GM19238 (cell line): ENCODE measurements at regions not wholly inside any gene's neighbourhood (a gene's known extent, or its start where the extent isn't known, plus 50 kb on each side); places are given as distances from the start of the nearest gene placed in this dataset.
"Not testable (repeated sequence)": the region's sequence is repeated elsewhere in the genome, so short reads cannot be mapped to it uniquely, and the experiment has no call there.

Experiments used
- DNase-seq: peaks from one replicate; pipeline ENCODE4 v3.0.0; 2011; ENCODE audit warnings: low spot score; ENCODE audit not compliant: insufficient read length

DNA sequence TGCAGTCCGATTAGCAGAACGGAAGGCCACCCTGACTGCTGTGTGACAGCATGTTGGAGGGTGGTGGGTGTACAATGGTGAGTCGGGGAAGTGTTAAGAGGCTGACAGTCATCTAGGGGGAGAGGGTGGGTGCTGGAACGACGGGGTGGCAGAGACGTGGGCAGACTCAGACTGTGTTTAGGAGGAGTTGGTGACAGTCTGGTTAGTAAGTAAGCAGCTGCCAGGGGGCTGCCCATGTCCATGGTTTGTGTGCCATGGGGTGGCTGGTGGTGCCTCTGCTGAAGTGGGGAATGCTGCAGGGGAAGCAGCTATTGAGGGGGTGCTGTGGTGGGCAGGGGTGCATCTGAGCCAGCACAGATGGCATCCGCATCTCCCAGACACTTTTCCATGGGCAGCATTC, 51.3 kb upstream of the BOD1 start:
- DNase-seq: no peak

DNA sequence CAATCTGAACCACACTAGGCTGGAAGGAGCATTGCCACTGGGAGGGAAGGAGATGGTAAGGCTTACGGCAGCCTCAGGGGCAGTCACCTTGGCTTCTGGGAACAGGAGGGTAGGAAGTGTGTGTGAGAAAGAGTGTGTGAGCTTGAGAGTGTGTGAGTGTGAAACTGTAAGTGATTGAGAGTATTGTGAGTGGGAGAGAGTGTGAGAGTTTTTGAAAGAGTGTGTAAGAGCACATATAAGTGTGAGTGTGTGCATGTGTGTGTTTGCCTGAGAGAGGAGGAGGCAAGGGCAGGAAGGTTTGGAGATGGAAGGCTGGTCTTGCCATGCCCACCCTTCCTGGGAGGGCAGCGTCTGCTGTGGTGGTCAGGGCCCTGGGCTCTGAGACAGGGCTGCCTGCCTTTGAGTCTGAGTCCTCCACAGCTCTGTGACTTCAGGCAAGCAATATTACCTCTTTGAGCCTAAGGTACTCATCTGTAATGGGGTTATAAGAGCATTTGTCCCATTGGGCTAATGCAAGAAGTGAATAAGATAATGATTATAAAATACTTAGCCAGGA, 51.9 kb upstream of the BOD1 start:
- no peak for DNase-seq

DNA sequence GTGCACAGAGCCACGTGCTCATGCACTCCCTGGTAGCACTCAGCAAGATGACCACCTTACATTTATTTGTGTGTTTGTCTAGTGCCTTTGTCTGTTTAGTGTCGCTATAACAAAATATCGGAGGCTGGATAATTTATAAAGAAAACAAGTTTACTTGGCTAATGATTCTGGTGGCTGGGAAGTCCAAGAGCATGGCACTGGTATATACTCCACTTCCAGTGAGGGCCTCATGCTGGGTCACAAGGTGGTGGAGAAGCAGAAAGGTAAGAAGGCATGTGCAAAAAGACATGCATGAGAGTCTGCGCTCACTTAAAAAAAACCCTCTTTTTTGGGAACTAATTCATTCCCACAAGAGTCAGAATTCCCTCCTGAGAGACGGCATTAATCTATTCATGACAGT, 52.5 kb upstream of the BOD1 start:
- no peak for DNase-seq

DNA sequence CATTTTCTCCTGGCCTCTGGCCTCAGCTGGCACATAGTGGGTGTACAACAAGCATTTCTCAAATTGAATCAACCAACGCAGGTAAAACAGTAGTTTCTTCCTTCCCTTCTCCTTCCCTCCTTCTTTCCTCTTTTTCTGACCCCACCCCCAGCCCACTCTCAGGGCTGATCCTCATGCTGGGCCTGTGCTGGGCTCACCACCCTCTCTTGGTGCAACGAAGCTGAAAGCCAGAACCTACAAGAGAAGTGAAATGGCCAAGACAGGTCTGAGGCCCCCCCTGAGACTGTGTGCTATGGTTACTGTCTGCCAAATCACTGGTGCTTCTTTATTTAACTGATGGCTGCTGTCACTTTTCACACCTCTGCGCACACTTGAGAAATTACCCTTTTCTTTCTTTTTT, 53.0 kb upstream of the BOD1 start:
- DNase-seq: no peak

DNA sequence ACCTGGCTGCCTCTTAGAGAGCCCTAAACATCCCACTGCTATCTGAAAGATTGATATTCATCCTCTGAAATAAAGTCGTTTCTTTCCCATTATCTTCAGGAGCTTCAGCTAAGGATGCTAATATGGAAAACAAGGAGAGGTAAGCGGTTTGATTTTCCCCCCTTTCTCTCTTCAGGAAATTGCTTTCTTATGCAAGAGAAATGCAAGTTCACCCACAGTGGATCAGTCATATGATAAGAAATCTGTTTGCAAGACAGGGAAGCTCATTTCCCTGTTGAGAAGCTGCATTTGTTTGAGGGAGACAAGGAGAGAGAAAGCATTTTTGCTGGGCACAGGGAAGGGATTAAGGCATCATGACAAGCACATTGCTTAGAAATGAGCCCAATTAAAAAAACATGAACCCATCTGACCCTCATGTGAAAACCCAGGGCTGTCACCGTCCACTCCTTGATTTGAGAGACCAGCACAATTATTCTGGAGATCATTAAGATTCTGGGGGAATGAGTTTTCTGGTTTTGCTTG, 53.7 kb upstream of the BOD1 start:
- no peak for DNase-seq

DNA sequence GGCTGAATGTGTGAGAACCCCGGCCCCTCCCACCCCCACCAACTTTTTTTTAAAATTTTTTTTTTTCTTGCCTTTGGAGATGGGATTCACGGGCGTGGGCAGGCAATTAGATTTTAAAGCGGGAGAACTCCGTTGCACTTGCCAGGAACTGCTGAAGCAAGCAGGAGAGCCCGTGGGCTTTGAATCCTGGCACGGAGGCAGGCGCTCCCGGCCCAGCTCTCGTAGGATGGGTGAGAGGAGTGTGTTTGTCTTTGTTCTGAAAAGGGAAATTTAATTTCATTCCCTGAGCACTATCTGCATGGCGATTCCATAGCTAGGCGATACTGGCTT, 54.3 kb upstream of the BOD1 start:
- no peak for DNase-seq

DNA sequence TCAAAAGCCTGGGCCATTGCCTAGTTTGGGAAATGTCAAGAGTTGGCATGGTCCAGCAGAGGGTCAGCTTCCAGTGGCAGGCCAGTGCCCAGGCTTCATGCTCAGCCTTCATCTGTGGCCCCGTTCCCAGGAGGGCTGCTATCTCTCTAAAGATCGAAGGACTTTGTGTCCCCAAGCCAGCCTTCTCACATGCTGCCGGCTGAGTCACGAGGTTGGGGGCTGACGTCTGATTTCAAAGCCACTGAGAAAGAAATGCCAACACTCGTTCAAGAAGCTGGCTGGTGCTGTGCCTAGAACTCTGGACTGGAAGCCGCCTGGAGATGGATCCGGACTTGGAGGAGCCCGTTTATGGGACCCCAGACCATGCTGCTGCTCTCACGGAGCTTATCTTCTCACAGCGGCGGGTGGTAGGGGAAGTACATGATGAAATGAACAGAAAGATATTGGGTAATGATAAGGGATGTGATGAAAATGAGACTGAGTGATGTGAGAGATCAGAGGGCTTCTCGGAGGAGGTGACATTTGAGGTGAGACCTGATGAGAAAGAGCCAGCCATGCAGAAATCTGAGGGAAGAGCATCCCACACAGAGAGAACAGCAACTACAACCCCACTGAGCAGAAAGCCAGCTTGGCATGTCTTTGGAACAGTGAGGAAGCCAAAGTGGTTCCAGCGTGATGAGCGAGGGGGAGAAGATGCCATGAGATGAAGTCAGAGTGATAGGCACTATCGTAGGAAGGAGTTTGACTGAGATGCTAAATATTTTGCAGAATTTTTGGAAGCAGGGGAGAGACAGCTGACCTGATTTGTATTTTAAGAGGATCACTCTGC, 54.9 kb upstream of the BOD1 start:
- DNase-seq: no peak

DNA sequence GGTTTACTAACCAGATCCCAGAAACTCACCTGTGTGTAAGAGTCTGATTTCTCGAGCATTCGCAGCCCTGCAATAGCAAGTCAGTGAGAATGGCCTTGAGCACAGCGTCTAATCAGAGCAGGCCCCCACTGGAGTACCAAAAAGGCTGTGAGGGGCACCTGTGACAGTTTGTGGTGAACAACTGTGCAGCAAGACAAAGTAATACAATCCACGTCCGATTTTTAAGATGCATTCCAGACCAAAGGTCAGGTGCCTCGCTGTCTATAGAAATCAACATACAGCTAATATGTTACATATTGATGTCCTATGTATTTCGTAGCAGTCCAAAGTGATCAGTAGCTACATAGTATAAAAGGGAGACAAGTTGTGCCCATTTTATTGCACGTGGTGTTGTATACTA, 55.7 kb upstream of the BOD1 start:
- DNase-seq: no peak

DNA sequence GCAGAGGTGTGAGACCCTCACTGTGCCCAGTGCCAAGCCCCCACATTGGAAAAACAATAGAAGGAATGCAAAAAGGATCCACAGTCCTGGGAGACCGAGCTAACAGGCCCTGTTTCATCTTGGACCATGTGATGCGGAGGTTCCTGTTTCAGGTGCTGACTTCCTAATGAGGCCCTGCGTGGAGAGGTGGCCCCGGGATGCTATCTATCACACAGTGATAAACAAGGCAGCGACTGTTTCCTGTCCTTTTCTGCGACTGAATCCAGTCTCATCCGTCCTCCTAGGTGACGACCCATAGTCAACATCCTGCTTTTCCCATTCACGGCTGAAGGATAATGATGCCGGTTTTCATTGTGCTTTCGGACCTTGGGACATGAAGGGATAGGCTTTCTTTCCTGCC, 56.4 kb upstream of the BOD1 start:
- DNase-seq: no peak

DNA sequence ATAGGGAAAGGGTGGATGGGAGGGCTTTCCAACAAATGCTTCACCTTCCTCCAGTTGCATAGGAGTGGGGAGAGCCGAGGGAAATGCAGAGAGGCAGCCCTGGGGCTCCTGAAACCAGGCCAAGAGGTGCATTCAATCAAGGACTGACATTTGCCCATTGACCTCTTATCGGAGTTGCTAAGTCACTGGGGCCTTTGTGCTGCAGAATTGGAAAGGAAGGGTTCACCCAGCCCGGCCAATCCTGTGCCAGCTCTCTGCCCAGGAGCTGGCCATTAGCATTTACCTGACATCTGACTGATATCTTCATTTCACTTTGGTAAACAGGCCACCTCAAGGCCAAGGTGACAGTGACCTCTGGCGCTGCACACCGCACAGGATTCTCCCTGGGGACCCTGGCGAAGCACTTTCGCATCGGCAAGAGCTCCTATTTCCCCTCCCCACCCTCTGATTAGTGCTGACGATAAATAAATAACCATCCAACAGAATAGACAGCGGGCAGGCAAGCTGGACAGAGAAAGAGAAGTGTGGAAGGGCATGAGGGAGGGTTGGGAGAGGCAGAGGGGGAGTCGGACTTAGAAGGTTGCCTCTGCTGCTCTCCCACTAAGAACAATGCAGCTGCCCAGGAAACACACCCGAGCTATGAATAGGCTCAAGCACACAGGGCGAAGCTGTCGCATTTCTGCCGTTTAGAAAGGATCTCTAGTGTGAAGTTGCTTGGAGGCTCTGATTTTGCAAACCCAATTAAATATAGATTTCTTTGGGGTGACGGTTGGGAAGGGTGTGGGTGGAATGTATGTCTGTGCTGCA, 57.0 kb upstream of the BOD1 start:
- DNase-seq: no peak

DNA sequence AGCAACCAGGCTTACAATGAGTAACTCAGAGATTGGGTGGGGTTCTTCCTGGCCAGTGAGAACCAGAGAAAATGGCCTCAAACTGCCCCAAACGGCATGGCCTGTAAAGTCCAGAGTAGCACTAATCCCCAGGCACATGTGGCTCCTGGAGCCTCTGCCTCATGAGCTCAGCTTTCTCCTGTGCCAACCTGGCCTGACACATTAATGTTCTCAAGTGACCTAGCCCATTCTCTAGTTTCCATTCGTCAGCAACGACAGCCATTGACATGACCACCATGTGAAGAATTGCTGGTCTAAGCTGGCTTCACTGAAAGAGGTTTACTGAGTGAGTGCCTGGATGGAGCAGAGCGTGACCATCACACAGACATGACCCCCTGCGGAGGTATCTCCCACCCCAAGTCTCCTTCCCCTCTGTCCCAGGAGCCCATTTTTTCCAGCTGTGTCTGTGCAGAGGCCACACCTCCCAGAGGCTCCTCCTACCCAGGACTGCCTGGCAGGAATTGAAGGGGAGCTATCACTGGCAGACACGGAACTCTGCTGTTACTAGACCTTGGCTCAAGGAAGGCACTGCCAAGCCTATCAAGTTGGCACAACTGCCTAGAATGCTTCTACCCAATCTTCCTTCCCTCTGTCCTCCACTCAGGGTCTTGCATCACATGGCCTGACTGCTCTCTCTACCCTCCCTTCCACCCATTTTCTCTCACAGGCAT, 59.0 kb upstream of the BOD1 start:
- no peak for DNase-seq

DNA sequence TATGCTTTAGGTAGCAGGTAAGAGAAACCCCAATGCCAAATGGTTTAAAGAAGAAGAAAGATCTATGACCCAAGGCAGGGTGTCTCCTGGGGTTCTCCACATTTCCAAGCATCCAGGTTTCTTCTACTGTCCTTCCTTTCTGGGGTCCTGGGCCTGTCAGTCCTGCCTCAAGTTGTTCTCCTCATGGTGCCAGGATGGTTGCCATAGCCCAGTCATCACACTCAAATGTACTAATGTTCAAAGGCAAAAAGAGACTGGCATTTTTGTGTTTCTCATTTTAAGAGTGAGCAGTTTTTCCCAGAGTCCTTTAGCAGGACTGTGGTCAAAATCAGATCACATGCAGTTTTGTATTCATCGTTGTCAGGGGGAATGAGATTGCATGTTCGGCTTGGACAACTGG, 59.9 kb upstream of the BOD1 start:
- no peak for DNase-seq

DNA sequence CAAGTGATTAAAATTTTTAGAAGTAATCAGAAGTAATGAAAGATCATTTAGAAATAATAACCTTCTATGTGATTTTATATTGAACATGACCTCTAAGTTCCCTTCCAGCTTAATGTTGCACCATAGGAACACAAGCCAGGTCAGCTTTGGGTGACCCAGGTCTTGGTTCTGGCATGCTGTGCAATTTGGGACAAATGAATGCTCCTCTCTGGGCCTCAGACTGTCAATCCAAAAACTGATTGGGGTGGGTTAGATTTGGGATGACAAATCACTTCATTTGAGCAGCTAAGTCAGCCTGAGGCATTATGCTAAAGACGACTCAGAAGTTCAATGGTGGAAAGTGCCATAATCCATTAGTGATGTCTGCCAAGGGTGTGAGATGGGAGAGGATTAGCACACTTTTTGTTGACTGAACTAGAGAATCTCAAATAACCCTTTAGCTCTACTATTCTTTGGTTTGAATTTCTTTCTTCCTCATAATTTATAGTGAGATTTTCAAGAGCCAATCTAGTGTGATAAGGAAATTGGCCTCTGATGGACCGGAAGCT, 60.7 kb upstream of the BOD1 start:
- no peak for DNase-seq

DNA sequence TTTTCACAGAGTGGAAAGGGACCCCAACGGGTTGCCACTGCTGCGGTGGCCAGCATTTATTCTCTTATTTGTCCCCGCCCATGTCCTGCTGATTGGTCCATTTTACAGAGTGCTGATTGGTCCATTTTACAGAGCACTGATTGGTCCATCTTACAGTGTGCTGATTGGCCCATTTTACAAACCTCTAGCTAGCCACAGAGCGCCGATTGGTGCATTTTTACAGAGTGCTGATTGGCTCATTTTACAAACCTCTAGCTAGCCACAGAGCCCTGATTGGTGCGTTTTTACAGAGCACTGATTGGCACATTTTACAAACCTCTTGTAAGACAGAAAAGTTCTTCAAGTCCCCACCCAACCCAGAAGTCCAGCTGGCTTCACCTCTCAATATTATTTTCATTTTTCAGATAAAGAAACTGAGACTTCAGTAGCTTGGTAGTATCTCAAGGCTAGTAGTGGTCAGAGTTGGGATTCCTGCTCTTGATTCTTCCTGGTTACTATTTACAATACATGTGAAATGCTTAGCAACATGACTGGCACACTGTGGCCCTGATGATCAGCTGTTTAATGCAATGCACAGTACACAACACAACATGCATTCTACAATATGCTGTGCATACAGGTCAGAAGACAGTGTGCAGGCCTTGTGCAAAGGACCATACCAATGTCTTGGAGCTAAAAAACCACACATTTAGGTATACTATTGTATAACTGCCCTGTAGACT, 63.6 kb upstream of the BOD1 start:
- no peak for DNase-seq

DNA sequence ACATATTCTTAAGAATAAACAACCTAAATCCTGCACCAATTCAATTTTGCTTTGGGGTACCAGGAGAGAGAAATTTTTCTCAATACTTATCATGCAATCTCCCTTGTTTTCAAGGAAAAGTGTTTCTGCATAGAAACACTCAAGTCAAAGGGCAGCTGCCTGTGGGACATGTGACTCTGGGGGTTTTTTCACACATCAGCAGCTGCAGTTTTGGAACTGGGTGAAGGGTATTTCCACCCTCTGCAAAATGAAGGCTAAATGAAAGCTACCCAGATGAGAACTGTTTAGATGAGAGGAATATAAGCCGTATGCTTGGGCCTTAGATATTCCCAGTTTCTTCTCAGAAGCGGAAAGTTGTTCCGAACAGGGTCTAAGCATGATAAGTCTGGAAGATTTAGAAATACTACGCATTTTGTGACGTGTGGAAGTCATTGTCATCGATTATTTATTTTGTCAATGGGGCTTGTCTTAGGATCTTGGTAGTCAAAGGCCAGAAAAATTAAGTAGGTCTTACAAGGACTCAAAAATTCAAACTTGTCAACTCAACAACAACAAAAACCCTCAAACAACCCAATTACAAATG, 64.3 kb upstream of the BOD1 start:
- DNase-seq: peak; percentile 49

DNA sequence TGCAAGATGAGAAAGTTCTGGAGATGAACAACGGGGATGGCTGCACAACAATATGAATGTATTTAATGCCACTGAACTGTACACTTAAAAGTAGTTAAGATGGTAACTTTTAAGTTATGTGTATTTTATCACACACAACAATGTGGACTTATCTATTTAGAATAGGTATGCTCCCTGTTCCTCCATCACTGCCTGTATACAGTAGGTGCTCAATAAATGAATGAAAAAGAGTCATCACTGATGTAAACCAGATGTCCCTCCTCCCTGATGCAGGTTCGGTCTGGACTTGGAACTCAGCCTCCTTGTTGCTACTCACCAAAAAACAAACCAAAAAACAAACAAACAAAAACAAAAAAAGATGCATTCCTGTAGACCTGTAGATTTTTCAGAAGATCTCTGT, 65.9 kb upstream of the BOD1 start:
- DNase-seq: no peak

DNA sequence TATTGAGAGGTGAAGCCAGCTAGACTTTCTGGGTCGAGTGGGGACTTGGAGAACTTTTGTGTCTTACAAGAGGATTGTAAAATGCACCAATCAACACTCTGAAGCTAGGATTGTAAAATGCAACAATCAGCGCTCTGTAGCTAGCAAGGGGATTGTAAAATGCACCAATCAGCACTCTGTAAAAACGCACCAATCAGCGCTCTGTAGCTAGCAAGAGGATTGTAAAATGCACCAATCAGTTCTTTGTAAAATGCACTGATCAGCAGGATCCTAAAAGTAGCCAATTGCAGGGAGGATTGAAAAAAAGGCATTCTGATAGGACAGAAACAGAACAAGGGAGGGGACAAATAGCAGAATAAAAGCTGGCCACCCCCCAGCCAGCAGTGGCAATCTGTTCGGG, 68.1 kb upstream of the BOD1 start:
- DNase-seq: not testable (repeated sequence)

DNA sequence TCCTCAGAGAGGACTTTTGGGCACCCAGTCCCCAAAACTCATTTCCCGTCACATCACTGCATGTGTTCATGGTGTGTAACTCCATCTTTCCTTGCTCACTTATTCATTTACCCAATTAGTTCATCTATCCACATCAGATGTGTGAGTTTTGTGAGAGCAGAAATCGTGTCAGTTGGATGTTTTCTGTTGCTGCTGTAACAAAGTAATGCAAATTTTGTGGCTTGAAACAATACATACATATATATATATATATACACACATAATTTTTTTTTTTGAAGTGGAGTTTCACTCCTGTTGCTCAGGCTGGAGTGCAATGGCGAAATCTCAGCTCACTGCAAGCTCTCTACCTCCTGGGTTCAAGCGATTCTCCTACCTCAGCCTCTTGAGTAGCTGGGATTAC, 70.5 kb upstream of the BOD1 start:
- no peak for DNase-seq

DNA sequence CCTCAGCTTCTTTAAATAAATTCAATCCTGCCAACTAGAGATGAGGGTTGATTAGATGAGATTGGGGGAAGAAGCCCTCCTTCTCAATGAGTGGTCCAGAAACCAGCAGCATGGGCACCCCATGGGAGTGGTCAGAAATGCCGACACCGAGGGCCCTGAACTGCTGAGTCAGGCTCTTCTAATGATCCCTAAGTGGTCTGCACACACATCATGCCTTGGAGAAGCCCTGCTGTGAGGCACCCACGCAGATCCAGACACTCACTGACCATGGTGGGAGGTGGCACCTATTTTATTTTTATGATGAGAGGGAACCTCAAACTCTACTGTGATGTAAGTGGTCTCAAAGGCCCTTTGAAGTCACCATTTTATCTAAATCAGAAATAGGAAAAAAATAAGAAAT, 72.3 kb upstream of the BOD1 start:
- DNase-seq: no peak

DNA sequence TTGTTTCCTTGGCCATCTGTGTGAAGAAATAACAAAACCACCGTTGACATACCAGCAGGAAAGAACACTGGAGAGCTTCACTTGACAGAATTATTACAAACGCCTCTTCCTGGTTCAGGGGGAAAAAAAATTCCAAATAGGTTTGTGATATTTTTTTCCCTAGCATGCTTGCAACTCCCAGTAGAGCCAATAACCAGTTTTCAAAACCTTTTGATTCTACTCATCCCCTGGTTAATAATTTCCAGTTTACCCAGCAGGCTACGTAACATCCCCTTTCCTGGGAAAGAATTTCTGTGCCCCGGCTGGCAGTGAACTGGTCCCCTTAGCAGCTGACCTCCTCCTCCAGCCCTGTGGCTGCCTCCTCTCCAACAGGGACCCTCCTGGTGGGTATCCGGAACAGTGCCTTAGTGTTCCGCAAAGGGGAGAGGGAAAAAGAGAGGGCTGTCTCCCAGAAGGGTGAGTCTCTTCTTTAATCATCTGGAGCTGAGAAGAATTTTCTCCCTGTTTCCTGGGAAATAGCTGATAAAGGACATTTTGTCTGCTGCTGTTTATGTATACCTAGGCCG, 72.8 kb upstream of the BOD1 start:
- no peak for DNase-seq
